Activated CD4-positive, CD25-positive, alpha-beta regulatory T cell treated with anti-CD3 and anti-CD28 coated beads, Interleukin-2, amount 50 U/mL, for 24 hours (primary cell): ENCODE measurements at regions not wholly inside any gene's neighbourhood (a gene's known extent, or its start where the extent isn't known, plus 50 kb on each side); places are given as distances from the start of the nearest gene placed in this dataset.
"Not testable (repeated sequence)": the region's sequence is repeated elsewhere in the genome, so short reads cannot be mapped to it uniquely, and the experiment has no call there.

Experiments used
- ATAC-seq, 2 donors: fragments of 150-1000 bp; cut with Tn5 transposase; one replicate each; pipeline ENCODE4 v1.10.0; 2021; ENCODE audit warnings: mild to moderate bottlenecking in 1 of 2, moderate library complexity in 1 of 2

DNA sequence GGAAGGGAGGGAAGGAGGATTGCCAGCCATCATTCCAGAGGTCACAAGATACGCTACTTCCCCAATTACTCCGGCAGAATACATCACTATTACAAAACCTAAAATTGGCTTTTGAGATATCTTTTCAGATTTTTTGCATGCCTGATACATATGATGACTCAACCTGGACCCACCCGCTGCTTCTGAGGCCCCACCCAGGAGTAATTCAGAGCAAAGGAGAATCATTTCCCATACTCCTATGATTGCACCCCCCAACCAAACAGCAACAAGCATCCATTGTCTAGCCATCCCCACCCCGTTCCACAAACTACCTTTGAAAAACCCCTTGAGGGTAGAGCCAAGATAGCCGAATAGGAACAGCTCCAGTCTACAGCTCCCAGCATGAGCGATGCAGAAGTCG lies 163.5 kb upstream of the GJE1 start:
- no peak for ATAC-seq

DNA sequence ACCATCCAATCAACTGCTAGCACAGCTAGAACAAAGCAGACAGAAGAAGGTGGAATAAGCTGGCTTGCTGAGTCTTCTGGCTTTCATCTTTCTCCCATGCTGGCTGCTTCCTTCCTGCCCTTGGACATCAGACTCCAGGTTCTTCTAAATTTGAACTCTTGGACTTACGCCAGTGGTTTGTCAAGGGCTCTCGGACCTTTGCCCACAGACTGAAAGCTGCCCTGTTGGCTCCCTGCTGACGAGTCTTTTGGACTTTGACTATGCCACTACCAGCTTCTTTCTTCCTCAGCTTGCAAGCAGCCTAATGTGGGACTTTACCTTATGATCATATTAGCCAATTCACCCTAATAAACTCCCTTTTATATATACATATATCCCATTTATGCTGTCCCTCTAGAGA lies 164.1 kb upstream of the GJE1 start:
- no peak for ATAC-seq

DNA sequence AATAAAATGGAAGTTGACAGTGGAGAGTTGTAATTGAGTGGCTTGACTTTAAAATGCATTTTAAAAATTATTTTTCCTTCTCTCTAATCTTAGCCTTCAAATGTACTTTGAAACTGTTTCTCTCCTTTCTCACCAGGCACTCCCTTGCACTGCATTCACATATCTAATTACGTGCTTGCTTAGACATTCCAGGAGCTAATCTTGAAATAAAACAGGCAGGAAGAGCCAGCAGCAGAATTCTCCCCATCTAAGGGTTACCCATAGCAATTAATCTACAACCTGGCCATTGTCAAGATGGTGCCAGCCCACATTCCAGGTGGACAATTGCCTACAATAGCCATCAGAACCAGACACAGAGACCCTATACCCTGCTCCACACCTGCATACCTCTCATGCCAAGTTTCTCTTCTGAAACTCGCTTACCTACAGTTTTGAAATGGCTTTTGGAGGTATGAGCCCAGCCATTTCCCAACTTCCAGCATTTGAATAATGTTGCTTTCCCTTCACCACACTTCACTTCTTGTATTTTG lies 167.6 kb upstream of the GJE1 start:
- ATAC-seq = no peak

DNA sequence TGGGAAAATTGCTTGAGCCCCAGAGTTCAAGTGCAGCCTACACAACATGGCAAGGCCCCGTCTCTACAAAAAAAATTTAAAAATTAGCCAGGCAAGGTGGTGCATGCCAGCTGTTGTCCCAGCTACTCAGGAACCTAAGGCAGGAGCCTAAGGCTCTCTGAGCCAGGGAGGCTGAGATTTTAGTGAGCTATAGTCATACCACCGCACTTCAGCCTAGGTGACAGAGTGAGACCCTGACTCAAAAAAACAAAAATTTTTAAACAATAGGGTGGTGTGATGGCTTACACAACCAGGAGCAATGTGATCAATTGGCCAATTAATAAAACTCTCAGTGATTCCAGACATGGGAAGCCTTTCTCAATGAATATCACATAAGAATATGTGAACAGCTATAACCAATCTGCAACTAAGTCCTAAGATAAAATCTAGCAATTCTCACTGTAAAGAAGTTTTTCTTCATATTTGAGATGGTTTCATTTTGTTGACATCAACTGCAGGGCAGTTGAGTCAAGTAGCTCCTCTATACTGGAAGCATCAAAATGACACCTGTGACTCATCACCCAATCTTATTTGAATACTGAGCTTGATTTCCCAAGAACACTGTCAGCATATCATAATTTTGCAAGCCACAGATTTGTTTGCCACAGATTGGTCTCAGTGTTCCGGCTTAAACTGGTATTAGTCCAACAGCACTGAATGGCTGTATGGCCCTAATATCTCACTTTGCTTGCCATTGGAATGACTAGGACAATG lies 169.0 kb upstream of the GJE1 start:
- ATAC-seq = no peak

DNA sequence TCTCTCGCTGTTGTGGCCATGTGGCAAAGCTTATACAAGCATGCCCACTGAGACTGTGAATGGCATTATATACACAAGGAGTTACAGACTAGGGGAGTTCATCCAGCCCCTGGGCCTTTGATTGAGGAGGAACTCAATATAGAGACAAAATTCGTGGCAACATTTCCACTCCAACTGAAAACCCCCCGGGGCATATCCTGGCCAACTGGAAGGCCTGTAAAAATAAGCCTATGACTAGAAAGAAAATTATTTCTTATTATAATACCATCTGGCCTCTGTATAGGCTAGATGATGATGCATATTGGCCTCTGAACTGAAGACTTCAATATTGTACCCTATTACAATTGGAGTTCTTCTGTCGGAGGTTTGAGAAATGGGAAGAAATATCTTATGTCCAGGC lies 175.5 kb upstream of the GJE1 start:
- no peak for ATAC-seq

DNA sequence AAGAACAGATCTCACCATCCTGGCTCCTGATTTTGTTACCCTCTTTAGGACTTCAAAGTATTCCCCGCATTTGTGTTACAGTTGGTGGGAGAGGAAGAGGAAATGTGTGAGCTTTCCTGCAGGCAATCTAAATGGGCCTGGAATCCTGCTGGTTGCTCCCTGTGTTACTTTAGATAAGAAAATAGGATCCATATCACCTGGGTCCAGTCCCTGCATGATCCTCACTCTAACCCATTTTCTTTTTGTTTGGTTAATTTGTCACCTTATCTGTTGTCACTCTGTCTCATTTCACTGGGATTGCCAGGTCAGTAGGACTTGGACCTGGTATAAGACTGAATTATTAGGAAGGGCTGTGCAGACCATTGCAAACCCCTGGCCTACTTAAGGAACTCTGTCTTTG lies 175.9 kb upstream of the GJE1 start:
- ATAC-seq = no peak

DNA sequence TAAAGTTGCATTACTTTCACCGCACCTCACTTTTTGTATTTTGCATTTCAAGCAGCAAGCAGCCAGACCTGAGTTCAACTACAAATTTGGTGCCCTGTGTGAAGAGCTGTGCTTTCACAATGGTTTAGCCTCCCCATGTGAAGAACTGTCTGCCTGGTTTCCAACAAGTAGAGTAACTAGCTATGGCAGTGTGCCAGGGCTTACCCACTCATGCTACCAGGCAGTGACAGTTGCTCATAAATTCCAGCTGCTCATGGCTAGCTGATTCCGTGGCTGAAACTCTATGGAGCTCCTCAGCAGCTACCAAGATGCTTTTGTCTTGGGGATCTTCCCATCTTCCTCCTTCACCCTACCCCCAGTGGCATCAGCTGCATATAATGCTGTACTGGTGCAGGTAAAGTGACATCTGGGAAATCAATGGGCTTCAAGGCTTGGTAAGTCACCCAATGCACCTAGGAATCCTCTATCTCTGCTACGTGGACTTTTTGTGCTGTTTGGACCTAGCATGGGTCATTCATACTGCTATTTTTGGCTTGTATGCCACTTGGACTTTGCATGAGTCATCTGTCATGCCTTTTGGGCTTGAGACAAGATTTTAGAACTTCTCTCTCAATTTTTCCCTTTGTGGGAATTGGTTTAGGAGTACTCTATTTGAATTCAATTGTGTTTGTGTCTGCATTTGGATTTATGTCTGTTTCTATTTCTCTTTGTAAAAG lies 176.5 kb upstream of the GJE1 start:
- ATAC-seq = no peak

DNA sequence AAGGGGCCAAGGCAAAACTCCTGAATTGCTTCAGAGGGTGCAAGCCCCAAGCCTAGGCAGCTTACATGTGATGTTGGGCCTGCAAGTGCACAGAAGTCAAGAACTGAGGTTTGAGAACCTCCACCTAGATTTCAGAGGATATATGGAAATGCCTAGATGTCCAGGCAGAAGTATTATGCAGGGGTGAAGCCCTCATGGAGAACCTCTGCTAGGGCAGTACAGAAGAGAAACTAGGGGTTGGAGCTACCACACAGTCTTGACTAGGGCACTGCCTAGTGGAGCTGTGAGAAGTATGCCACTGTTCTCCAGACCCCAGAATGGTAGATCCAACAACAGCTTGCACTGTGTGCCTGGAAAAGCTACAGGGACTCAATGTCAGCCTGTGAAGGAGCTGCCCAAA lies 179.7 kb upstream of the GJE1 start:
- ATAC-seq = no peak

DNA sequence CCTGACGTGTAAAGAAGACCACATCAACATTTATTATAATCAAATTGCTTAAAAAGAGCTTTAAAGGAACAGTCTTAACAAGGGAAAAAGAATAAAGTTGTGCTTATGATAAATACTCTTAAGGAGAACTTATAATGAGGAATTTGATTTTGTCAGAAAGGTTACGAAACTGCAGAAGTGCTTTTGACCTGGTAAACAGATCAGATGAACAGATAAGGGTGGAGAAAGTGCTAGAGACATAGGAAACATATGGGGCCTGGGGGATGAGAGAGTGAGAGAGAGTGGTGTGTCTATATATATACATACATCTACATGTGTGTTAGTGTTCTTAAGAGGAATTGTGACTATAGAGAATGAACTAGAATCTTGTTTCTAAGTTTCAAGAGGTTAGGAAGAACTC lies 186.2 kb upstream of the GJE1 start:
- no peak for ATAC-seq

DNA sequence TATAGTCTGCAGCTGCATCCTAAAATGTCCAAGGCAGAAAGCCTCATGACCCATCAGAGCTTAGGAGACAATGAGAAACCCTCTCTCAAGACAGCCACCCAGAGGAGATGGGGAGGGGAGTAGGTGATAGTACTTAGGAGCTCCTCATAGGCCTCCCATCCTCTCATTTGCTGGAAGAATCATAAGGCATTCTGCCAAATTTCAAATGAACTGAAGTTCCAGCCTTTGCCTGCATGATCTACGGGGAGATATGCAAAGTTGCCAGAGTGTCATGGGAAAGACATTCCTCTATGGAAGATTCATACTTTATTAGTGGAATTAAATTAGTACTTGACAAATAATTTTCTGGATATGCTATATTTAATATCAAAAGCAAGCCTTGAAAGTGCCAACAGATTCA lies 194.1 kb upstream of the GJE1 start:
- no peak for ATAC-seq

DNA sequence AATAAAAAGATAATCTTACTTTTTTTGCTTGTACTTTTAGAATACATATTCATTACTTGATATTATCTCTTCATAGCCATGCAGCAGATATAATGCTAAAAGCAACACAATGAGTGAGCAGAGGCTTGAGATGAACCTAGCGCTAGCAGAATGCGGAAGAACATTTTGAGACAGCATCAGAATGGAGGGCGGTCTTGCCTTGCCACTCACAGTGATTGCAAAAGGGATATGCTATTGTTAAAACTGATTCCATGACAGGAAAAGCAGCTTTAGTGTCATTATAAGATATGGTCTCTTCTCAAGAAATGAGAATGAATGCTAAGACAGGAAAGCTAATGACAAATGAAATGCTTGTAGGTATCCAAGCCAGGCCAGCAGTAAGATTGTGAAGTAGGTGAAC lies 200.0 kb upstream of the GJE1 start:
- no peak for ATAC-seq

DNA sequence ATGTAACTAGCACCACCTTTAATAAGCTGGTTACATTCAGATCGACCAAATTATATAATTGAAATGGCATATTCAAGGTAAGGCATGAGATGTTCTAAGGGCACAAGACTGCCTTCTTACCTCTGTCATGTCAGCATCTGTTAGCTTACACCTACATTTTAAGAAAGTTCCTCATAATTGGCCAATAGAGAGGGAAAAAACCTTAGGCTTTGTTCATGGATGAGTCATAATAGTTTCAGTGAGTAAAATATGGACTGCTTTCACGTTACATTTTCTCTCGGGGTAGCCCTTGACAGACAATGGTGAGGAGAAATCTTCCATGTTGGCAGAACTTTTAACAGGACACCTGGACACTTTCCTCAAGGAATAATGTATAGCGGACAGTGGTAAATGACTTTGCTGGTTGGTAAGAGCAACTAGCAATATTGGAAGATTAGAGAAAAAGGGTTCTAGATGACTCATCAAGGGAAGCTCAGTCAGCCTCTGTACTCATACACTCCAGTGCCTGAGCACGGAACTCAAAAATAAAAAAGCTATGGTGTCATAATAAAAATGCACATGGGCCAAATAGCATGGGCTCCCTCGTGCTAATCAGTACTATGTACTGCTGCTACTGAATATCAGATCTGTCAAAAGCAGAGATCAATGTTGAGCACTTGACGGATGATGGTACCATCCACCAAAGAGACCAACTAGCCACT lies 206.4 kb upstream of the GJE1 start:
- peak; percentile 21 to 38 for ATAC-seq

DNA sequence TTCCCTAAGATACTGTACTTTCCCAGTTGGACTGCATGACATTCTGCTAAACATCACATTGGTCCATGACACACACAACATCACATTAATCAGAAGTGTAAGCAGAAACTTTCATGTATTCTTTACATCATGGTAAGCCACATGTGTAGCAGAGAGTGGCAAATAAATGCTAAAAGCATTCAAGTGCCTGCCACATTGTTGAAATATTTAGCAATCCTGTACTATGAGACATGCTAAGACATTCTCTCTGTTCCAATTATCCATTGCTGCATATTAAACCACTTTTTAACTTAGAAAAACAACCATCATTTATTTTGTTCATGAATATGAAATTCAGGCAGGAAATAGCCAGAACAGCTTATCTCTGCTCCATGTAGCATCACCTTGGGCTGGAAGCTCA lies 207.7 kb upstream of the GJE1 start:
- no peak for ATAC-seq

DNA sequence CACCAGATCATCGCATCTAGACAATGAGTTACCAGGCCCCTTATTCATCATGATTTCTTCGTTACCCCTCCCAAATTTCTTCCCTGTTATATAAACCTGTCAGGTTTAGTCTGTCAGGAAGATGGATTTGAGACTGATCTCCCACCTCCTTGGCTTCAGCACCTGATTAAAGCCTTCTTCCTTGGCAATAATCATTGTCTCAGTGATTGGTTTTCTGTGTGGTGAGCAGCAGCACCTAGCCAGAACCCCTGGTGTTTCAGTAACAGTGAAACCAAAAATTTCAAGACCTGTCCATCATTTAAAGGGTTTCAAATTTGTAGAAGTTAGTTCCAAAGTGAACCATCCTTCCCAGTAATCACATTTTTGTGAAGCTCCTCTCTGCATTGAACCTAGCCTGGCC lies 209.8 kb upstream of the GJE1 start:
- ATAC-seq = no peak

DNA sequence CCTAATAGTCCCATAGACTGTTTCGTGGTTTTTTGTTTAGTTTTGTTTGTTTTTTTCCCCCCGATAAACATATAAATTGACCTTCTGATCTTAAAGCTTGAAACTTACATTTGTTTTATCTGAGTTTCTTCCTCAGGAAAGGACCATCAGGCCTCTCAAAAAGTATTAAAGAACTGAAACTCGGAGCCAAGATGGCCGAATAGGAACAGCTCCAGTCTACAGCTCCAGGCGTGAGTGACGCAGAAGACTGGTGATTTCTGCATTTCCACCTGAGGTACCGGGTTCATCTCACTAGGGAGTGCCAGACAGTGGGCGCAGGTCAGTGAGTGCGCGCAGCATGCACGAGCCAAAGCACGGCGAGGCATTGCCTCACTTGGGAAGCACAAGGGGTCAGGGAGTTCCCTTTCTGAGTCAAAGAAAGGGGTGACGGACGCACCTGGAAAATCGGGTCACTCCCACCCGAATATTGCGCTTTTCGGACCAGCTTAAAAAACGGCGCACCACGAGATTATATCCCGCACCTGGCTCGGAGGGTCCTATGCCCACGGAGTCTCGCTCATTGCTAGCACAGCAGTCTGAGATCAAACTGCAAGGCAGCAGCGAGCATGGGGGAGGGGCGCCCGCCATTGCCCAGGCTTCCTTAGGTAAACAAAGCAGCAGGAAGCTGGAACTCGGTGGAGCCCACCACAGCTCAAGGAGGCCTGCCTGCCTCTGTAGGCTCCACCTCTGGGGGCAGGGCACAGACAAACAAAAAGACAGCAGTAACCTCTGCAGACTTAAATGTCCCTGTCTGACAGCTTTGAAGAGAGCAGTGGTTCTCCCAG lies 215.8 kb upstream of the GJE1 start:
- not testable (repeated sequence) for ATAC-seq

DNA sequence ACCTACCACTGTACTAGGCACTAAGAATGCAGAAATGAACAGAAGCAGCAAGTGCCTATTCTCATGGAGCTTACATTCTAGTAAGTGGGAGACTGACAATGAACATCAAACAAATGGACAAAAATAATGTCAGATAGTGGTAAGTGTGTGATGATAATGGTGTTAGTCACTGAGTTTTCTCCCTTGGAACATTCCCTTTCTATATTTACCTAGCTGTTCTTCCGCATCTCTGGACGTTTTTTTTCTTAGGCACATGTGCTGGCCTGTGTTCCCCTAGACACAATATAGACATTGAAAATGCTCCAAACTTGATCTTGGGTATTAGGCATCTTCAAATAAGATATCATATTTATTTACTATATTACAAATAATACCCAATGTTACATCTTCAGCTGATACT lies 218.1 kb upstream of the GJE1 start:
- no peak for ATAC-seq

DNA sequence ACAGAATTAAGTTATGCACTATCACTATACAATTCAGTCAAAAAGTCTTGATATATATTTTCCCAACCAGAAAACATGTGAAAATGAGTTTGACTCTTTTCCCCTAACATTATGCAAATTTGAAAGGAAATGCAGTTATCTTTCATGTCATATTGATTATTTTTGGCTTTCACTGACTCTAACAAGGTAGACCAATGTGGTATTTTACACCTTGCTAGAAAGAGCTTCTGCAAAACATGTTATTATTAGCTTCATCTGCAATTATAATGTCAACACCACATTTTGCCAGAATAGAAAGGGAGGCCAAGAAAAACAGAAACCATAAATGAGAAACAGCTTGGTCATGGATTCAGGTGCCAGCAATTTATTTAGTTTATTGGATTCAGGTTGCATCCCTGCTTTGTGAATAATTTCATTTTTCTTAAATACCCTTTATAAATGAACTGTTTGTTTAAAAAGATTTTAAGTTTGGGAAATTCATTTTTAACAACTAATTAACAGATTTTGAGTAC lies 226.1 kb upstream of the GJE1 start:
- no peak for ATAC-seq

DNA sequence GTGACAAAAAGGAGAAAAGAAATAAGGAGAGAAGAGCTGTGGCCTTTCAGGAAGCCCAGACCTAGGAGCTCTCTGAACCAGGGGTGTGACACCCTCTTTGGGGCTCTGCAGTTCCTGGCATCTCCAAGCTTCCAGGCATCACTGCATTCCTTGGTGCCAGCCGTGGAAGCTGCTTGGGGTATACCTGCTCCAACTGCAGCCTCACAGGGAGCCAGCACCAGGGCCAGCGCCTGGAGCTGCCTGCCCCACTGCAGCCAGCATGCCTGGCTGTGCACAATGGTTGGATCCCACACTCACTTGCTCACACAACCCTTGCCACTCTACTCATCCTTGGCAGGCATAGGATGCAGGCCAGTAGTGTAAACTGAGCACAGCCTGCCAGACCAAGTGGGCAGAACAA lies 242.1 kb upstream of the GJE1 start:
- no peak for ATAC-seq

DNA sequence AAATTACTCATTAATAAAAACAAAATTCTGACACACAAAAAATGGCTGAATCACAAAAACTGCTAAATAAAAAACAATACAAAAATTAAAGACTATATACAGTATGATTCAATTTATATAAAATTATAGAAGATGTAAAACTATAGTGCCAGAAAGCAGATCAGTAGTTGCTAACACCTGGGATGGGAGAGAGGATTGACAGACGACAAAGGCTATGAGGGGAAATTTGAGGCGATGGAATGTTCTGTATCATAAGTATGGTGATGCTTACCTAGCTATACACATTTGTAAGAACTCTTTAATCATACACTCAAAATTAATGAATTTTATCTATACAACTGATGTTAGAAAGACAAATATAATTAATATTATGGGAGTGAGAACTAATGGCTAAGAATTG lies 247.9 kb upstream of the GJE1 start:
- no peak for ATAC-seq

DNA sequence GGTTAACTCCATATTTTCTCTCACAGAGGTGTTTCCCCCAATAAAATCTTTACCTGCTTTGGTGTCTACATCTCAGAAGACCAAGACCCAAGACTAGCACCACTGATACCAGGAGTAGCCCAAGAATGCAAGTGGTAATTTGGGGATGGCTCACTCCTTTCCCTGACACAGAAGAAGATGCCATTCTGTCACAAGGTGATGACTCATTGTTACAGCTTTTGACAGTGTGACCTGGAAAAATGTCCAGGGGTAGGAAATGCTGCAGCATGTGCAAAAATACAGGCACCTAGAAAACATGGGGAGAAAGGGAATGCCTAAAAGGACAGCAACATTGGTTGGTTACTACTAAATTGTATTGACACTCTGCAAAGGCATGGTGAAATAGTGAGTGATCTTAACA lies 254.0 kb upstream of the GJE1 start:
- no peak for ATAC-seq

DNA sequence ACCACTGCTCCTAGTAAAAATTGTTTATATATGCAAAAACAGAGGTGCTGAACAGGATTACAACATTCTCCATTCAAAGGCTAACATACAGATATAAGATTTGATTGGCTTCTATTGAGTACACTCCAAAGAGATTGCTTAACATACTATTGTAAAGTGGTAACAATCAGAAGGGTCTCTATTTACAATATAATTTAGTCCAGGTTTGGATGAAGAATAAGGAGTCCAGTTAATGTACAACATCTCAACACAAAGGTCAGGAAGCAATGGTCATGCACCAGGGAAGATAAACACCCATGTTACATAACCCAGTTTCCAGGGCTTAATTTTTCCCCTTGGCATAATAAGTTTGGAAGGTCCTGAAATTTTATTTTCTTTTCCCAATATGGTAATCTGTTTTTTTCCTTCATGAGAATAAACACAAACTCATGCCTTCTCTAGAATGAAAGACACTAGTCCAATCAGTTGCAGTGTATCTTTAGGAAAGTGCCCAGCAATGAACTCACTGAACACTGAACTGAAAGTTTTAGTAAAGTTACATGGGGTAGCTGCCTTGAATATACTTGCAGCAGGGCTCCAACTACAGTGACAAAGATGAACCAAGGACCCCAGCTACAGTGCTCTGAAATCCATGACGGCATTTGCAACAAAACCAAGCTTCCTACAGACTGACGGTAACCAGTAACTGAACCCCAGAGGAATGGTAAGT lies 255.3 kb upstream of the GJE1 start:
- no peak for ATAC-seq
